Upper lobe of left lung (tissue), 4 donors: ENCODE measurements at regions not wholly inside any gene's neighbourhood (a gene's known extent, or its start where the extent isn't known, plus 50 kb on each side); places are given as distances from the start of the nearest gene placed in this dataset.

Experiments
- CTCF ChIP-seq, 6 experiments: fragments of 450-650 bp in 4 of 6; fragments of 200-600 bp in 2 of 6; sonication (generic) in 2 of 6; IDR thresholded peaks; one replicate each; pipeline ENCODE4 v1.5.1; 2016 to 2019; ENCODE audit warnings: antibody characterized with exemption in 6 of 6
- EP300 ChIP-seq, 4 donors: sonication (generic); formaldehyde crosslinking; IDR thresholded peaks; one replicate each; pipeline ENCODE4 v1.5.1; 2017; ENCODE audit warnings: antibody characterized with exemption in 4 of 4, control low read depth in 2 of 4
- POLR2A ChIP-seq, 4 donors: fragments of 450-650 bp; IDR thresholded peaks; one replicate each; pipeline ENCODE4 v1.5.1; 2016 to 2017; ENCODE audit warnings: antibody characterized with exemption in 4 of 4, mild to moderate bottlenecking in 2 of 4
- POLR2AphosphoS5 ChIP-seq, 2 donors: sonication (generic); formaldehyde crosslinking; IDR thresholded peaks; one replicate each; pipeline ENCODE4 v1.5.1; 2017; ENCODE audit warnings: antibody characterized with exemption in 2 of 2

- TF ChIP-seq EP300 (IDR thresholded peaks at IDR 0.05) (no peak), CTCF (IDR thresholded peaks at IDR 0.05) (no peak), POLR2AphosphoS5 (IDR thresholded peaks at IDR 0.05) (no peak), POLR2A (IDR thresholded peaks at IDR 0.05) (no peak)
Measured at GRCh38 chr6:54050750-54051149, 60.5 kb upstream of the MLIP start.
